Stimulated activated CD8-positive, alpha-beta memory T cell treated with anti-CD3 and anti-CD28 coated beads, Interleukin-4, amount 100 ng/mL, for 48 hours (primary cell): ENCODE measurements at regions not wholly inside any gene's neighbourhood (a gene's known extent, or its start where the extent isn't known, plus 50 kb on each side); places are given as distances from the start of the nearest gene placed in this dataset.

ENCODE experiments used
- DNase-seq: peaks from one replicate; pipeline ENCODE4 v3.0.0-alpha.2; 2020

DNA sequence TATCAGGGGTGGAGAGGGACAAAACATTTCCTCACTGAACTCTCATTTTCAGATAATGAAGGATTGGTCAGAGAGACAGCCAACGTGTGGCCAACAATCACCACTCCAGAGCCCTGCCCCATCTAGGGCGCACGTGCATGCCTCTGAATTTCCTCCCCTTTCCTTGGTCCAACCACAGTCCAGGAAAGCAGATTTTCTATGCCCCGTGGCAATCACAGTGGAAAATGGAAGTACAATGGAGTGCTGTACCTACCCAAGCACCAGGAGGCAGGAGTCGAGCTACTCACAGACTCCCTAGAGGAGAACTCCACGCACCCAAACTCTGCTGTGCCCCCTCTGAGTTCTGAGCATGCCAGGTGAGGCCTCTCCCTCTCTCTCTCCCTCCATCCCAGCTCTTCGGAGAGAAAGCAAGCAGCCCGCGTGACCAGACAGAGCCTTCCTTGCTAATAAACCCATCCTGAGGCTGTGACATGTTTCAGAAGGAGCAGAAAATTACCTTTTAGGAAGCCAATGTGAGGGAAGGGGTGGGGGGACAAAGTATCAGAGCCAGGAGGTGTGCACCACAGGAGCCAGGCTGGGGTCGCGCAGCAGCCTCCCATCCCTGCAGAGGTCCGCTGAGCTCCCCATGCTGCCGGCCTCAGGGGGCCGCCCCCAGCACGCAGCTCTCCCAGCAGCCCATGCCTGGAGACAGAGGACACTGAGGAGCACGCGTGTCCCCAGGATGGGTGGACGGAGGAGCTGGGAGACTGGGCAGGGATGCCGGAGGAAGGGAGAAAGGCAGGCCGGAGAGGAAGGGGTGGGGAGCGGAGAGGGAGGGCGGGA, 73.4 kb downstream of the PITPNM2 start:
- no peak for DNase-seq

DNA sequence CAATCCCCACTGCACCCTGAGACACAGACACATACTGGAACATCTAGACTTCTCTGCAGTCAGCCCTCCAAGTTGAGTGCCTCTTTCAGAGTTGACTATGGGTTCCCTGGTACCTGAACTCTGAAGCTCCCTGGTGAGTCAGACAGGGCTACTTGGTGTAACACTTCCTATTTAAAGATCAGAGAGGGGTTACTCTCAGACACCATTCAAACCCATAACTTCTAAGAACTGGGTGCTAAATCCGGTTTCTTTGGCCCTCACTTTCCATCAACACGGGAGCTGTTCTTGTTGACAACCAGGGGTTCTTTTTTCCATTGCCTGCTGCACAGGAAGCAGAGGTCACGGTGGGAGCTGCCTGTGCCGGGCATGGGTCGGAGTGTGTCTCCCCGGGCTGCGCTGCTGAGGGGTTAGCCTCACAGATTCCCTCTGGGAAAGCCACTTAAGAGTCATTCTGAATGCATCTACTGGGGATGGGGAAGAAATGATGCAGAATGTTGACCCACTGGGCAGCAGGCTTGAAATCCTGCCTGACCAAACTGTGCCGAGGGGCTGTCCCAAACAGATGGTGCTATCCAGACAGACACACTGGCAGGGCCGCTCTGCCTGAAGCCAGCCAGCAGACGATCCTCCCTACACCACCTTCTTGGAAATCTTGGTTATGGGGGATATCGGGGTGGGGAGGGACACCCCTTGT, 74.1 kb downstream of the PITPNM2 start:
- DNase-seq, result peak; percentile 69

DNA sequence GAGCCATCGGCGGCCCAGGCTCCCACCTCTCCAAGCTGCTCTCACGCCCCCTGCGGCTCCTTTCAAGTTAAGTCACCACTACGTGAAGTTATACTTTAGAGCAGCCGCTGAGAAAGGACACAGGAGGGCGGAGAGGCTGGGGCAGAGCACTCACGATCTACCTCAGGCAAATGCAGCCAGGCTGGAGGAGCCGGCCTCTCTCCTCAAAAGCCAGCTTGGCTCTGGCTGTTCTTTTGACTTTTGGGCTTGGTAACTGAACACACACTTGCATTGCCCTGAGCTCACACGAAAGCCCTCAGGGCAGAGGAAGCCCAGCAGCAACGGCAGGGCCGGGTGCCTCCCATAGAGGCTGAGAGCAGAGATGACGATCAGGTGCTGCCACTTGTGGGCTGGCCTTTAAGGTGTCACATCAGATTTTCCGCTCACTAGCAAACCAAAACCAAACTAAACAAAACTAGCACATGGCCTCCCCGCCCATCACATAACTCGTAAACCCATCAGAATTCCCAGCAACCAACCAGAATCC, 75.2 kb downstream of the PITPNM2 start:
- DNase-seq, result peak; percentile 81

DNA sequence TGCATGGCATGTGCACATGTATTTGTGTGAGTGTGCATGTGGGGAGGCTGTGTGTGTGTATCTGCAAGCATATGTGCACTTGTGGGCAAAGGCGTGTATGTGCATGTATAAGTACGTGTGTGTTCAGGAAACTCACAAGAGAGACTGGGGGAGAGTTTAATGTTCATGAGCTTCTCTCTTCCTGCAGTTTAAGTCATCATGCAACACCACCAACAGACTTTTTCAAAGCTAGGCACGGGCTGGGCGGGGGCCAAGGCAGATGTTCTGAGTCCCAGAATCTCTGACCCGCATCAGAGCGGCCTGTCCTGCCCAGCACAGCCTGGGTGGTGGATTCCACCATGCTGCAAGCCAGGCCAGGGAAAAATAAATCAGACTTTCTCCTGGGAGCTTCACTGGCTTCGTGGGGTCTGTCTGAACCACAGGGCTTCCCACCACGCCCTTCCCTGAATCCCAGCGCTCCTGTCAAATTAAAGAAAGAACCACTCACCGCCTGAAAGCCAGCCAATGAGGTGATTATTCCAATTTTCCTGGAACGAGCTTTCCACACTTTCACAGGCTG, 75.7 kb downstream of the PITPNM2 start:
- DNase-seq, result no peak

DNA sequence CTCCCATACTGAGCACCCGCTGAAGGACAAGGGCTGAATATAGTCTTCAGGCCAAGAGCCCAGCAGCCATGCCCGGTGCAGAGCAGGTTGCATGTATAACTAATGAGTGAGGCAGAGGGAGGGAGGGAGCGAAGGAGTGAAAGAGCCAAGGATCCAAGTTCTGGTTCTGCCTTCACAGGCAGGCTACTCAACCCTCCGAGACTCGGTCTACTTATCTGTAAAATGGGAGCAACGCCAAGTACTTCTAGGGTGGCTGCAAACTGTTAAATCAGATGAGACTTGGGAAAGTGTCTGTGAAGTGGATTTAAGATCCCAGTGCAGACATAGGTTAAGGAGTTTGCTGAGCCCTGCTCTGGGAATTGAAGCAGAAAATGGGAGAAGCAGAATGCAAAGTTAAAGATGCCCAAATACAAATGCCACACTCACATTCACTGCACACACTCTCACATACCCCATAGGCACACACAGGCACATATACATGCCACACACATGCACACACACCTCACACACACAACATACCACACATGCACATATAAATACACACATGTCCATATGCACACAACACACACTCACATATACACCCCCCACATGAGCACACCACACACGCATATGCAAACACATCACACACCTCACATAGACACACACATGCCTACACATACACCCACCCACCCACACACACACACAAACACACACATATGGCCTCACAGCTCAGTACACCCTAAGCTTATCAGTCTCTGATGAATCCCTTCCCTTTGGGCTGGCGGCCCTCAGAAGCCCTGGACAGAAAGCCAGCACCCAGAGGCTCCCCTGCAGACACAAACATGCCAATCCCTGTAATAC, 76.7 kb downstream of the PITPNM2 start:
- no peak for DNase-seq

DNA sequence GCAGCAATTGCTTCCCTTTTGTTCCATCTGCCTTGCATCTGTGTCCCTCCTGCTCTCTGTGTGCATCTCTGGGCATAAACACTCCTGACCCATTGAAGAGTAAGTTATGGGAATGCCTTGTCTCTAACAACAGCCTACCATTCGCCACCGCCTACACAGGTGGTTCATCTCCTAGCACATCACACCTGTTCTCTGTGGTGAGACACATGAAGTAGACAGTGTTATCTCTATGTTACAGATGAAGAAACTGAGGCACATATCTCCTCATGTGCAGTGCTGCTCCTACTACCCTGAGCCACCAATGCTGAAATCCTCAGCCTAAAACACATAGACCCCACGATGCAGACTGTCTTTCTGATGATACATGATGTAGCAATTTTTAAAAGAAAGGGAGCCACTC, 77.6 kb downstream of the PITPNM2 start:
- DNase-seq, result no peak

DNA sequence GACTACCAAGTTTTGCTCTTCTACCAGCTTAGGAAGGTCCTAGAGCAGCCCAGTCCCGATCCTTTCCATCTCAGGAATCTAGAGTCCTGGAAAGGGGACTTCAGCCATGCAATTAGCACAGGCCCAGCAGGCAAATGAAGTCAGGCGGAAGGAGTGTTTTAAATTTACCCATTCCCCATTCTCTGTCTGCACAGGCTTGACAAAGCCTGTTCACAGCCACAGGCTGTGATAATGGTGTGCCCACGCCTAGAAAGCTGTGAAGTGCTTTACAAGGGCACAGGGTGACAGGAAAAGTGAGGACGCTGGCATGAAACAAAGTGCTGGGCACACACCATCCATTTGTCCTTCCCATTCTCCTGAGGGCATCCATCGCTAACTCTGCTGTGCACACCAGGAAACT, 79.0 kb downstream of the PITPNM2 start:
- no peak for DNase-seq

DNA sequence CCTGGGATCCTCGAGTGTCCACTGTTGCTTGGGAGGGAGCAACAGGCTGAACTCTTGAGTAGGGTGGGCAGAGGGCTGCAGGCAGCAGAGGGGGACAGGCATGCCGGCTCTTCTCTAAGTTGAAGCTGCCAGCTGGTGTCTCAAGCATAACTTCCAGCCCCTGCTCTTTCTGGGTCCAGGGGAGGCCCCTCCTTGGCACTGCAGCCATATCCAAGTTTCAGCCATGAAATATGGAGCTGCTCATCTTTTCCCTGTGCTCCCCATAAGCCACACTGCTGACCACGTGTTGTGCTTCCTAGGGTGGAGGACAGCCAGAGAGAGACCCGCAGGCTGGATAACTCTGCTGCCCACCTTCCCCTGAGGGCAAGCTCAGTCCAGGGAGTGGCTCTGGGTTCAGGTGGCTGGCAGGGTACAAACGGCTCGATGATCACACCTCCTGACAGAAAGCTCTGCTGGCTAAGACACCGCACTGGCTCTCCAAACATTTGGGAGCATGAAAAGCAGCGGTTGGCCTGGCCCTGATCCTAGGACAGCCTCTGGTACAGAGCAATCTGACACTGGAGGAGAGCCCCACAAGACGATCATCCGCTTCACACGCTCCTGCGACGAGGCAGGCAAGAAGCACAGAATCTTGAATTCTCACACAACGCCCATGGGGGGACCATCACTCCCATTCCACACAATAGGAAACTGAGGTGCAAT, 79.6 kb downstream of the PITPNM2 start:
- no peak for DNase-seq

DNA sequence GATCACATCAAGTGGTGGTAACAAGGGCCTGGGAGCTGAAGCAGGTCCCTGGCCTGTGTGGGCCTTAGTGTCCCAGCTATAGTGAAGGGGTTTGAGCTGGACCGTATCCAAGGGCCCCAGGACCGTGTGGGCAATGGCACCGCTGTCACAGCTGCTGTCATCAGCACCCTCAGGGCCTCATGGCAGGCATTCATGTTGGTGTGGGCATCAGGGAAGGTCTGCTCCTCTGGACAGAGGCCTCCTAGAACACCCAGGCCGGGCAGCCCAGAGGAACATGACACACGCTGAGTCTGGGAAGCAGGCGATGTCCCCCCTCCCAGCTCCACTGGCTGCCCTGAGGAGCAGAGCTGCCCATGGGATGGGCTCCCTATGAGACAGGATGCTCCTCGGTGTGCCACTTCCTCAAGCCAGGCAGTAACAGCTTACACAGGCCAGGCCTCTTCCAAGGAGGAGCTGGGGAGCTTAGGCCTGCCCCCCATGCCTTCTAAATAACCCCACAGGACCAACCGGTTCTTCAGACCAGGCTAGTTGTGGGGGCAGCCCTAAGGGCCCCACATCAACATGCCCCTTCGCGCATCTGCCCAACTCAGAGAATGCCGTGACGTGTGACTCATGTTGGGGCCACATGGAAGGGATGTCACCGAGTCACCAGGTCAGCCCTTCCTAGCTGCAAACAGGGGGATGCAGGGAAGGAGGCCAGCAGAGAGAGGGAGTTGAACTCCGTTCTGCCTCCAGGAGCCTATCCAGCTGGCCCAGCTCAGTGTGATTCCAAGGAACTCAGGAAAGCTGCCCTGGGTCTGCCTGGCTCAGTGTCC, 80.4 kb downstream of the PITPNM2 start:
- DNase-seq, result no peak

DNA sequence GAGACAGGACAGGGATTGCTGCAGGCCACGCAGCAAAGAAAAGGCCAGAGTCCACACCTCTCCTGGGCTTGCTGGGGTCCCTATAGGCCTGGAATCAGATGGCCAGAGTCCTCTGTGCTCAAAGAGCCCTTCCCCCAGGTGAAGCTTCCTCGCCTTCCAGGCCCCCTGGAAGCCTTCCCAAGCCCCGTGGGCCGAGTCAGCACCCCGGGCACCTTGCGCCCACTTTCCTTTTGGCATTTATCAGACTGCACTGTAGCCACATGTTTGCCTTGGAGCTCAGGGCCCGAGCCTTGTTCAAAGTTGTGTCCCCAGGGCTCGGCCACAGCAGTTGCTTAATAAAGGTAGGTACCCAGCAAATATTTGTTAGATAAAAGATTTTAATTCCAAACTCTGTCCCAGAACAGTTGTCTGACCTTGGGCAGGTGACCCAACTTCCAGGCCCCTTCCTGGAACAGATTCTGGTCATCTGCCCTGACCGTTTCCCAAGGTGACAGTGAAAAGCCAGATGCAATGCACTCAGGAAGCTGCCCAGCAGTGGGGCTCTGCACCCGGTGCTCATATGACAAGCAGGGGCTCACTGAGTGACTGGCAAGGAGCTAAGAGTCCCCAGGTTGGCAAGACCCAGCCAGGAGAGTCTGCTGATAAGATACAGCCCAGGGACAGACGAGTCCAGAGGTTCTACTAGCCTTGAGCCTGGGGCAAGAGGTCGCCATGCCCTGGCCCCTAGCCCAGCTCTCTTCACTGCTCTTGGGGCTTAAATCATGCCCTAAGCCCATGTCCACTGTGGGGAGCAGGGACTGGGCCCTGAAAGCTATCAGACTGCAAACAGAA, 81.2 kb downstream of the PITPNM2 start:
- no peak for DNase-seq

DNA sequence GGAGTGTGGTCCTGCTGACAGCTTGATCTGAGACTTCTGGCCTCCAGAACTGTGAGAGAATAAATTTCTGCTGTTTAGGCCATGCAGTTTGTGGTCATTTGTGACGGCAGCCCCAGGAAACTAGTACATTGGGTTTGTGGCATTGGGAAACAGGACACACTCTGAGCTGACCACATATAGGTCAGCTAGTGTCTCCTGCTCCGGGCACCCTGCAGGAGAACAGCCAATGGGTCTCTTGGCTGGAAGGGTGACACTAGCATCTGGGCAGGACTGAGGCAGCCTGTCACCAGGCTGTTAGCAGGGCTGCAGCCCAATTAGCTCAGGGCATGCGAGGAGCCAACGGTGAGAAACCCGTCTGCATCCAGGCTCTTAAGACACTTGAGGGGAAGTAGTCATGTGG, 83.2 kb downstream of the PITPNM2 start:
- no peak for DNase-seq

DNA sequence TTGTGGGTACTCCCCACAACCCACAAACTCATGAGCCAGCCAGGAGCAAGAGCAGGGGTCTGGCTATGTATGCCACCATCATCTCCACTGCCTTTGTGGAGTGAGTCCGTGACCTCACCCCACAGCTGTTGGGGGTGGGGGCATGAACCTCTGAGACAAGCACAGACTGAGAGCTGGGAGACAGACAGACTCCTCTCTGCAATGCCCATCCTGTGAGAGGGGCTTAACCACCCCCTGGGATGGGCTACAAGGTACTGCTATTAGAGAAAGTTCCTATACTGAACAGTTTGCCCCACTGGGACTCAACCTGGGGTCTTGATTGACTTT, 84.5 kb downstream of the PITPNM2 start:
- no peak for DNase-seq

DNA sequence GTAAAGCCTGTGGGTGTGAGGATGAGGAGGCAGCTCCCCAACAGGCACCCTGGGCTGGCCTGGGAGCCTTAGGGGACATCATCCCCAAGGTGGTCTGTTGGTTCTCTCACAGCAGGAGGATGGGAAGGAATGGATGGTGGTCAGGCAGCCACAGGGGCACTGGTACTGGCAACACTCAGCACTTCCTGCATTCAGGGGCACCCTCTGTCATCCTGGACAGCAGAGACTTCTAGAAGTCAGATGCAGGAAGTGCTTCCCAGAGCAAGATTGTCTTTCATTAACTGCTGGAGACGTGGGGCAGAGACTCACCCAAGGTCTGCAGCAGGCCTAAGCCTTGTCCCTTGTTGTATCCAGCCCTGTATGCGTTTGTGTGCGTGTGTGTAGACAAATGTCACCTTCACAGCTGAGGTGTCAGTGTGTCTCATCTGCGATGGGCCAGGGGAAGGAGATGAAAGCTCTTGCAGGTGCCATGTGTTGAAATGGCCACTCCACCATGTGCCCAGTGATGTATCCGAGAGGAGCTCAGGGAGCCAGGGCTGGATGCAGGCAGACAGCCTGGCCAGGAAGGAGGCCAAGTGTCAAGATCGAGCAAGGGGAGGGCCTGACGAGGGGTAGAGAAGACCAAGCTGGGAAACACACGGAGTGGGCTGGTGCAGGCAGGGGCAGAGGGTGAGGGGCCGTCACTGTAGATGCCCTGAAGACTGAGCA, 85.1 kb downstream of the PITPNM2 start:
- no peak for DNase-seq

DNA sequence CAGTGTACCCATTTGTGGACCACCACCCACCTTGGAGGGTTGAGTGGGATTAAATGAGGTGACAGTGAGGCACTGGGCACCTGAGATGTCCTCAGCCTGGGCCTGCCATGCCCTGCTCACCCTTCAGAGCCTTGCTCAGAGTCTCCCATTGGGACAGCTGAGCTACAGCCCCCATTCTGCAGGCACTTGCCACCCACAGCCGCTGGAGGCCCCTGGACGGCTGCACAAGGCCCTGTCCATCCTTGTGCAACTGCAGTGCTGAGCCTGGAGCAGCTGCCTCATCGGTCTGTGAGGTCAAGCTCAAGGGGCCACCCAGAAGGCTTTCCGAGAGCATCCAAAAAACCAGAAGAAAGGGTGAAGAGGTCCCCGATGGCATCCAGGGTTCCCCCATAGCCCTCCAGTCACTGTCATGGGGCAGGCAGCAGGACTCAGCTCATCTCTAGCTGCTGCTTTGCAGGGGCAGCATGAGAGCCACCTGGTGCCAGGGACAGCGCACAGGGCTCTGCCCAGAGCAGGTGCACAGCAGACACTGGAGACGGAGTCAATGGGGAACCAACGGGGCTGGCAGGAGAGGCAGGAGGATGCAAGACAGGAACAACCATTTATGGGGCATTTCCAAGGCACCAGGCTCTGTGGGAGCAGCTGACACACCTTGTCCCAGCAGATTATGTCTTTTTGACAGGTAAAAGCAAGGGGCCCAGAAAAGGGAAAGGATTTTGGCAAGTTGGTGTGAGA, 84.6 kb downstream of the ARL6IP4 start:
- DNase-seq, result no peak

DNA sequence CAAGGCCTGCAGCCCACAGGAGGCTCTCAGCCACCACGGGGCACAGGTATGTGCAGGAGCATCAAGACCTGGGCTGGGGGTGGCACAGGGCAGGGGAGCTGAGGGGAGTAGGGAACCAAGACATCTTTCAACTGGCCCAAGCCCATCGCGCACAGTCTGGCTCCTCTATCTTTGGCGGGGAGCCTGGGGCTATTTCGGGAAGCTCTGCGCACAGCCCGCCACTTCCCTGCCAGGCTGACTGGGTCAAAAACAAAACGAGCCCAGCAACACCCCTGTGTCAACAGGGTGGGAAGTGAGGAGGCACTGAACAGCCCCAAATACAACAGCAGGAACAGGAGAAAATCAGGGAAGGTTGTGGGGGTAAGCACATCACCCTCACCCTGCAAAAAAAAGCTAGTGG, 83.9 kb downstream of the ARL6IP4 start:
- no peak for DNase-seq

DNA sequence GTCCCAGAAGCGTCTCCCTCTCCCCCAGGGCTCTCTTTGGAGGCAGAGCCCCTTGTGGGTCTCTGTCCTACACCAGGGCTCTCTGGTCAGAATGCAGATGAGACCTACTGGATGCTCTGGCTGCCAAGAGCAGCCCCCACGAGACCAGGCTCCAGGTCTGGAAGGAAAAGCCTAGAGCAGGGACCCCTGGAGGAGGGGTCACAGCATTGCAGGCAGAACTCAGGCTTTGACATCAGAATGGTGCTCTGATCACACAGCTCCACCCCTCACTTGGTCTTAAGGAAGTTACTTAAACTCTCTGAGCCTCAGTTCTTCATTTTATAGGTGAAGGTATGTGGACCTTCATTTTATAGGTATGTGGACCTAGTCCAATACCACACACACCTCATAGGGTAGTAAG, 83.1 kb downstream of the ARL6IP4 start:
- no peak for DNase-seq

DNA sequence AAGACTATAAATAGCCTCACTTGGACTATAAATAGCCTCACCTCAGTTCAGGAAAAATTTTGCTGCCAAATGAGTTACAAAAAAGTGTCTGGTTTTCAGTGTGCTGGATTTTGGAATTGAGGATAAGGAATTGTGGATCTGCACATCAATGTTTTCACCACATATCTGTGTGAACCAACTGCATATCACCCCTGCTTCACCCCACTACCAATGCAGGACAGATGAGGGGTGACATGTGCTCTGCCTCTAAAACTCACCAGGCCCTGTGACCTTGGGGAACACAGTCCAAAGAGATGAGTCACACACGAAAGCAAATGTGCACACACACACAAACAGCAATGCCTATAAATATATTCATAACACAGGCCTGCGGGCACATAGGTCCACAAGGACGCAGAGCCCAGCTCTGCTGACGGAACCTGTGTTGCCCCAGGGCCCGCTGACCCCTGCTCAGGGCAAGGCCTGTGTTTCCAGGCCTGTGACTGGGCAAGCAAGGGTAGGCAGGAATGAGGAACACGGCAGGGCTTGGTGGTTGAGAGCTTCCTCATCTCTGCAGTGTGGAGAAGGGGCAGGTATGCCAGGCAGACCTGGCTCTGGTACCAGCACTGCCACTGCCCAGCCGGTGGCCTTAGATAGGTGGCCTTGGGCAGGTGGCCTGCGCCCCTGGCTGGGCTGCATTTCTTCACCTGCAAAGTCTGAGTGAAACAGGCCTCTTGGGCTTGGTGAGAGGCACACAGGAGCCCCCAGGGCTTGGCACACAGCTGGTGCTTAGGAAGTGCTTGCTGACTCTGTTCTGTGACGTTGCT, 82.4 kb downstream of the ARL6IP4 start:
- DNase-seq, result no peak

DNA sequence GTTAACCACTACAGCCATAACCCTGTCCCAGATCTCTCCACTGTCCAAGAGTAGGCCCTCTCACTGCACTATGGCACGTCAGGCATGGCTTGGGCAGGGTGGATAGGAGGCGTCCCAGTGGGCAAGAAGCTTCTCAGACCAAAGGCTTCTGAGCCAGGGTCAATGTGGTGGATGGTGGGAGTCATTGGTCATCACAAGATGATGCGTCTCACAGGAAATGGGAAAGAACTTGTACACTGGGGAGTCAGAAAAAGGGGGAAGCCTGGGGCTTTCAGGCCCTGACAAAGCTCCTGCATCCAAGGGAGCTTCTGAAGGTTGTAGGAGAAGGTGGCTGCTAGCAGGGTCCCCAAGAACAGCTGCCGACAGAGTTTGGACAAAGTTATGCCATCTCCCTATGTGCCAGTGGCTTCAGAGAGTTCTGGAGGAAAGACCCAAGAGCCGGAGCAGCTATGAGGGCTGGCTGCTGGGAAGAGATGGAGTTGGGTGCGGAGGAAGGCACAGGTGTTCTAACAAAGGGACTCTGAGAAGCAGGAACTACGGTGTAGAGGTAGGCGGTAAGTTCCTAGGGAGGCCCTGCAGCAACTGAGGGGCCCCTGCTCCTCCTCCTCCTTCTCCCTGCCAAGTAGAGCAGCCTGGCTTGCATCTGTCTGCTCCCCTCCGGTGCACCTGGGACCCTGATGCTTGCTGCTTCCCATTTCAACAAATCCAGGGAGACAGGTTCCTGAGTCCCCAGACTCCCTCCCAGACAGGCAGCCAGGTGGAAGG, 81.1 kb downstream of the ARL6IP4 start:
- DNase-seq, result no peak
